ENCODE measurements at regions not wholly inside any gene's neighbourhood (a gene's known extent, or its start where the extent isn't known, plus 50 kb on each side); places are given as distances from the start of the nearest gene placed in this dataset.
A peak's percentile ranks its signal among the peaks of the same experiment; 100 is the strongest.

- DNase-seq (ENCODE audit: low read depth) = no peak
Observed at GRCh38 chr12:107283652-107284051, 190.3 kb upstream of the CRY1 start.

GRCh38 chr12:107284692-107285091 is 191.3 kb upstream of the CRY1 start:
- no peak for DNase-seq (ENCODE audit: low read depth)

- no peak for DNase-seq (ENCODE audit: low read depth)
Observed at GRCh38 chr12:107287436-107288413, 194.4 kb upstream of the CRY1 start.

- no peak for DNase-seq (ENCODE audit: low read depth)
Observed at GRCh38 chr12:107288414-107289127, 195.2 kb upstream of the CRY1 start.

GRCh38 chr12:107291018-107291417 is 197.7 kb upstream of the CRY1 start:
- DNase-seq (ENCODE audit: low read depth) = no peak

GRCh38 chr12:107296681-107297089 is 203.3 kb upstream of the CRY1 start:
- no peak for DNase-seq (ENCODE audit: low read depth)

GRCh38 chr12:107302649-107303341 is 209.4 kb upstream of the CRY1 start:
- DNase-seq (ENCODE audit: low read depth) = no peak

- no peak for DNase-seq (ENCODE audit: low read depth)
Observed at GRCh38 chr12:107304588-107305532, 211.5 kb upstream of the CRY1 start.

- DNase-seq (ENCODE audit: low read depth) = no peak
Observed at GRCh38 chr12:107306141-107306659, 212.9 kb upstream of the CRY1 start.

GRCh38 chr12:107308310-107308709 is 215.0 kb upstream of the CRY1 start:
- DNase-seq (ENCODE audit: low read depth) = no peak

GRCh38 chr12:107309020-107309419 is 215.7 kb upstream of the CRY1 start:
- no peak for DNase-seq (ENCODE audit: low read depth)

GRCh38 chr12:107310621-107311020 is 217.3 kb upstream of the CRY1 start:
- DNase-seq (ENCODE audit: low read depth) = no peak

- DNase-seq (ENCODE audit: low read depth) = no peak
Observed at GRCh38 chr12:107311682-107312081, 218.3 kb upstream of the CRY1 start.

- DNase-seq (ENCODE audit: low read depth) = peak; percentile 59
Observed at GRCh38 chr12:107317751-107318555, 224.6 kb upstream of the CRY1 start.

GRCh38 chr12:107318556-107318805 is 225.1 kb upstream of the CRY1 start:
- no peak for DNase-seq (ENCODE audit: low read depth)

- no peak for DNase-seq (ENCODE audit: low read depth)
Observed at GRCh38 chr12:107318806-107319532, 225.6 kb upstream of the CRY1 start.

- DNase-seq (ENCODE audit: low read depth) = no peak
Observed at GRCh38 chr12:107319533-107320032, 226.2 kb upstream of the CRY1 start.

- no peak for DNase-seq (ENCODE audit: low read depth)
Observed at GRCh38 chr12:107320033-107320928, 226.9 kb upstream of the CRY1 start.
